Endodermal cell (in vitro differentiated cells): ENCODE measurements at regions not wholly inside any gene's neighbourhood (a gene's known extent, or its start where the extent isn't known, plus 50 kb on each side); places are given as distances from the start of the nearest gene placed in this dataset.
A peak's percentile ranks its signal among the peaks of the same experiment; 100 is the strongest.

Source experiments
- DNase-seq: peaks from one replicate; pipeline ENCODE4 v3.0.0-alpha.2; 2017
- H3K27ac ChIP-seq: 2 replicates; pipeline ENCODE4 v1.5.1; 2013; ENCODE audit warnings: mild to moderate bottlenecking, low read depth, low read length, moderate library complexity
- H3K27me3 ChIP-seq: 2 replicates; pipeline ENCODE4 v1.6.1; 2013; ENCODE audit warnings: mild to moderate bottlenecking, low read length, moderate library complexity; ENCODE audit not compliant: insufficient read depth, control insufficient read depth, poor library complexity, severe bottlenecking
- H3K36me3 ChIP-seq: 2 replicates; pipeline ENCODE4 v1.7.0; 2013; ENCODE audit warnings: mild to moderate bottlenecking, low read length, moderate library complexity; ENCODE audit not compliant: control insufficient read depth, insufficient read depth
- H3K4me1 ChIP-seq: one replicate; pipeline ENCODE4 v1.7.0; 2013; ENCODE audit warnings: low read length; ENCODE audit not compliant: control insufficient read depth, insufficient read depth
- H3K4me3 ChIP-seq: 2 replicates; pipeline ENCODE4 v1.5.1; 2013; ENCODE audit warnings: mild to moderate bottlenecking, low read length, moderate library complexity
- H3K9ac ChIP-seq: 2 replicates; pipeline ENCODE4 v1.6.1; 2013; ENCODE audit warnings: mild to moderate bottlenecking, low read length, moderate library complexity; ENCODE audit not compliant: poor library complexity, severe bottlenecking; ENCODE audit errors: extremely low read depth
- H3K9me3 ChIP-seq: 2 replicates; pipeline ENCODE4 v1.6.1; 2013; ENCODE audit warnings: mild to moderate bottlenecking, low read length, moderate library complexity; ENCODE audit not compliant: control insufficient read depth
- H3K27ac Mint-ChIP-seq: 2 replicates; pipeline ENCODE4 v1.8.0; 2020; ENCODE audit warnings: mixed read lengths
- H3K27me3 Mint-ChIP-seq: 2 replicates; pipeline ENCODE4 v1.8.0; 2021; ENCODE audit warnings: mild to moderate bottlenecking, mixed read lengths; ENCODE audit not compliant: insufficient read depth
- H3K36me3 Mint-ChIP-seq: 2 replicates; pipeline ENCODE4 v1.8.0; 2020; ENCODE audit warnings: low read depth, mixed read lengths
- H3K4me1 Mint-ChIP-seq: 2 replicates; pipeline ENCODE4 v1.8.0; 2020; ENCODE audit warnings: mixed read lengths
- H3K4me3 Mint-ChIP-seq: 2 replicates; pipeline ENCODE4 v1.8.0; 2020; ENCODE audit warnings: mild to moderate bottlenecking, moderate library complexity, mixed read lengths
- H3K9me3 Mint-ChIP-seq: 2 replicates; pipeline ENCODE4 v1.8.0; 2020; ENCODE audit warnings: mild to moderate bottlenecking, mixed read lengths
- WGBS, 2 experiments: methylation state at CpG; one replicate each; pipeline versions ENCODE4 v1.1.5 to v1.1.7; 2013; ENCODE audit warnings: missing lambda C conversion rate in 2 of 2, mixed read lengths in 1 of 2; ENCODE audit not compliant: insufficient coverage in 1 of 2, insufficient read length in 1 of 2; 5-methylcytosine and 5-hydroxymethylcytosine counted together
- TF ChIP-seq, protein P1 (sequence below): fragments of 200-600 bp; sonication (generic); conservative IDR thresholded peaks from 2 replicates; pipeline ENCODE4 v1.5.0; 2021; ENCODE audit warnings: antibody characterized with exemption, mild to moderate bottlenecking

DNA sequence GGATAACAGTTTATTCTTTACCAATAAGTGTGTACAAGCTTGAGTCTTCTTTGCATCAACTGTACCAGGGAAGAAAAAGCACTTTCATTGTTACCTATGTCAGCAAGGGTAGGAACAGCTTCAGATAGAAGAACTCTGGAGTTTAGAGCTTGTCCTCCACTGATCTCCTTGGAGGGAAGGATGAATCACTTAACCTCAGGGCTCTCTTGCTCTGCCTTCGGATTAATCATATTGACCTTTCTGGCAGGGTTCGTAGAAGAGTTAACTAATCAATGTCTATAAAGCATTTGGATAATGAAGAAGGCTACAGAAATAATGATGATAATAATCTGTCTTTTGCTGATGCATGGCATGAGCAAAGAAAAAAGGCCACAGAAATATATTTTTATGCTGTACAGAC, 339.5 kb upstream of the TPK1 start:
- Mint-ChIP-seq H3K27ac (no peak overlapping the region), H3K36me3 (no peaks in the 10 kb centered on the region), H3K4me1 (no peaks in the 10 kb centered on the region), H3K4me3 (no peak overlapping the region), H3K27me3 (no peaks in the 10 kb centered on the region), H3K9me3 (no peaks in the 10 kb centered on the region)
- Histone ChIP-seq H3K9me3 (no peaks in the 10 kb centered on the region), H3K4me1 (no peaks in the 10 kb centered on the region), H3K9ac (no peak overlapping the region), H3K27ac (no peak overlapping the region), H3K4me3 (no peak overlapping the region), H3K36me3 (no peaks in the 10 kb centered on the region), H3K27me3 (no peaks in the 10 kb centered on the region)
- TF ChIP-seq, protein P1, sequence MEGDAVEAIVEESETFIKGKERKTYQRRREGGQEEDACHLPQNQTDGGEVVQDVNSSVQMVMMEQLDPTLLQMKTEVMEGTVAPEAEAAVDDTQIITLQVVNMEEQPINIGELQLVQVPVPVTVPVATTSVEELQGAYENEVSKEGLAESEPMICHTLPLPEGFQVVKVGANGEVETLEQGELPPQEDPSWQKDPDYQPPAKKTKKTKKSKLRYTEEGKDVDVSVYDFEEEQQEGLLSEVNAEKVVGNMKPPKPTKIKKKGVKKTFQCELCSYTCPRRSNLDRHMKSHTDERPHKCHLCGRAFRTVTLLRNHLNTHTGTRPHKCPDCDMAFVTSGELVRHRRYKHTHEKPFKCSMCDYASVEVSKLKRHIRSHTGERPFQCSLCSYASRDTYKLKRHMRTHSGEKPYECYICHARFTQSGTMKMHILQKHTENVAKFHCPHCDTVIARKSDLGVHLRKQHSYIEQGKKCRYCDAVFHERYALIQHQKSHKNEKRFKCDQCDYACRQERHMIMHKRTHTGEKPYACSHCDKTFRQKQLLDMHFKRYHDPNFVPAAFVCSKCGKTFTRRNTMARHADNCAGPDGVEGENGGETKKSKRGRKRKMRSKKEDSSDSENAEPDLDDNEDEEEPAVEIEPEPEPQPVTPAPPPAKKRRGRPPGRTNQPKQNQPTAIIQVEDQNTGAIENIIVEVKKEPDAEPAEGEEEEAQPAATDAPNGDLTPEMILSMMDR: no peak
- WGBS, 2 experiments: 88 to 100% methylated on average over 2 of the region's 2 CpGs
- no peak for DNase-seq

DNA sequence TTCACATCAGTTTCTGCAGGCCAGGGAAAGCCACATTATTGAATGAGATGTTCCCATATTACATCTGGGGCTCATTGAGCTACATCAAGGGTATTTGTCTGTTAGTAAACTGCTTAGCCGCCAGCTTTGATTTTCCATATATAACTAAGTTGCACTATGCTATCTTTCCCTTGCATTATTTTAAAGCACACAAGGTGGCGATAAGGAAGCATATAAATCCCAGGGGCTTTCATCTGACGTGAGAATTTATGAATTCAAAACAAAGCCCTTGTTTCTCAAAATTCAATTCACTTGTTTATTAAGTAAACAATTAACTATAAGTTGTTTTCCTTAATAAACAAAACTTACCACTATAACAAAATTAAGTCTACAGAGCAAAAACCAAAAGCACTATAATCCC, 334.1 kb upstream of the TPK1 start:
- Histone ChIP-seq H3K27me3 (no peaks in the 10 kb centered on the region), H3K4me3 (no peak overlapping the region), H3K9me3 (no peaks in the 10 kb centered on the region), H3K4me1 (no peaks in the 10 kb centered on the region), H3K27ac (no peak overlapping the region), H3K9ac (no peak overlapping the region), H3K36me3 (no peaks in the 10 kb centered on the region)
- Mint-ChIP-seq H3K4me3 (no peak overlapping the region), H3K36me3 (no peaks in the 10 kb centered on the region), H3K4me1 (no peaks in the 10 kb centered on the region), H3K9me3 (no peaks in the 10 kb centered on the region), H3K27ac (no peak overlapping the region), H3K27me3 (no peaks in the 10 kb centered on the region)
- 89% methylated on average over 3 of the region's 3 CpGs; no CpG with 5 or more reads in 1 of the 2 experiments for WGBS, 2 experiments
- TF ChIP-seq, protein P1: peak; percentile 45
- DNase-seq: no peak

DNA sequence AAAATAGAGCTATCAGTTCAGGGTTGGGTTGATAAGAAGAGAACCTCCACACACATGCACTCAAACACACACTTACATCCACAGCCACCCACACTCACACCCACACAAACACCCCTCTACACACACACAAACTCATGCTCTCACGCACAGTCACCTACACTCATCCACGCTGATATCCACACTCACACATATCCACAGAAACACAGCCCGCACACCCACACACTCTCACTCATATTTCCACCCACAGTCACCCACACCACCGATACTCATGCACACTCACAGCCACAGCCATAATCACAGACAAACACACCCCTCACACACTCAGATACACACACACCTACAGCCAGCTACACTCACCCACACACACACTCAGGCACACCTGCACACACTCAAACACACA, 333.0 kb upstream of the TPK1 start:
- Histone ChIP-seq H3K27ac (no peak overlapping the region), H3K9ac (no peak overlapping the region), H3K4me1 (no peaks in the 10 kb centered on the region), H3K36me3 (no peaks in the 10 kb centered on the region), H3K4me3 (no peak overlapping the region), H3K27me3 (no peaks in the 10 kb centered on the region), H3K9me3 (no peaks in the 10 kb centered on the region)
- H3K4me3 Mint-ChIP-seq: no peak overlapping the region
- no peaks in the 10 kb centered on the region for H3K36me3 Mint-ChIP-seq
- TF ChIP-seq, protein P1: no peak
- no peaks in the 10 kb centered on the region for H3K4me1 Mint-ChIP-seq
- no peaks in the 10 kb centered on the region for H3K27me3 Mint-ChIP-seq
- no peak overlapping the region for H3K27ac Mint-ChIP-seq
- WGBS, 2 experiments: 90% methylated on average over 4 of the region's 4 CpGs; no CpG with 5 or more reads in 1 of the 2 experiments
- DNase-seq: no peak
- H3K9me3 Mint-ChIP-seq: no peaks in the 10 kb centered on the region
